Right lobe of liver (tissue), 4 donors: ENCODE measurements at regions not wholly inside any gene's neighbourhood (a gene's known extent, or its start where the extent isn't known, plus 50 kb on each side); places are given as distances from the start of the nearest gene placed in this dataset.

Source experiments
- CTCF ChIP-seq, 4 donors: fragments of 200-600 bp in 3 of 4; fragments of 450-650 bp in 1 of 4; IDR thresholded peaks; one replicate each; pipeline versions ENCODE4 v1.5.1 to v1.8.0; 2016 to 2022; ENCODE audit warnings: antibody characterized with exemption in 4 of 4, mild to moderate bottlenecking in 2 of 4
- POLR2A ChIP-seq: fragments of 450-650 bp; IDR thresholded peaks from one replicate; pipeline ENCODE4 v1.6.1; 2017; ENCODE audit warnings: antibody characterized with exemption, mild to moderate bottlenecking
- donor health status: DM: no; HTN: no; CAD: no.
- donor health status: DM: no; HTN: no; CAD: no.
- donor health status: DM: no; HTN: yes; CAD: no.

GRCh38 chr4:101398807-101399206 is 51.5 kb upstream of the PPP3CA start:
- no peak for TF ChIP-seq POLR2A
- TF ChIP-seq CTCF (IDR thresholded peaks at IDR 0.05): no peak
